A549 (cell line): ENCODE measurements at regions not wholly inside any gene's neighbourhood (a gene's known extent, or its start where the extent isn't known, plus 50 kb on each side); places are given as distances from the start of the nearest gene placed in this dataset.

ENCODE experiments used
- BHLHE40 ChIP-seq: IDR thresholded peaks from 2 replicates; pipeline ENCODE4 v1.6.1; 2012; ENCODE audit warnings: low read depth, low read length, inconsistent platforms
- CEBPB ChIP-seq, 2 experiments: fragments of >200 bp in 1 of 2; sonication (Bioruptor Twin) in 1 of 2; formaldehyde crosslinking in 1 of 2; IDR thresholded peaks; 2 replicates each; pipeline ENCODE4 v1.6.1; 2012 to 2016
- EP300 ChIP-seq, 2 experiments: fragments of >200 bp; sonication (Bioruptor Twin); formaldehyde crosslinking; IDR thresholded peaks; 2 replicates in 1 of 2; 3 replicates in 1 of 2; pipeline ENCODE4 v1.6.1; 2016 to 2017
- ESRRA ChIP-seq: fragments of 150-350 bp; IDR thresholded peaks from 2 replicates; pipeline ENCODE4 v1.6.1; 2014; ENCODE audit warnings: mild to moderate bottlenecking, low read length, borderline replicate concordance
- FOXS1 ChIP-seq: fragments of 250-450 bp; sonication (Bioruptor Pico); IDR thresholded peaks from 2 replicates; pipeline ENCODE4 v1.5.0; 2020; ENCODE audit warnings: mild to moderate bottlenecking, moderate library complexity
- HDAC2 ChIP-seq: fragments of 200-600 bp; sonication (generic); IDR thresholded peaks from 2 replicates; pipeline ENCODE4 v1.6.1; 2016
- HEYL ChIP-seq: fragments of 250-450 bp; sonication (Bioruptor Pico); IDR thresholded peaks from 2 replicates; pipeline ENCODE4 v1.8.0; 2021; ENCODE audit warnings: mild to moderate bottlenecking, moderate library complexity
- NR3C1 ChIP-seq: fragments of >200 bp; sonication (Bioruptor Twin); formaldehyde crosslinking; IDR thresholded peaks from 3 replicates; pipeline ENCODE4 v1.6.1; 2017
- POLR2A ChIP-seq: IDR thresholded peaks from 2 replicates; pipeline ENCODE4 v1.6.1; 2012; ENCODE audit warnings: mild to moderate bottlenecking, low read length
- RFX5 ChIP-seq: fragments of 450-650 bp; IDR thresholded peaks from 2 replicates; pipeline ENCODE4 v1.7.1; 2014; ENCODE audit warnings: antibody characterized with exemption, mild to moderate bottlenecking, moderate library complexity
- SMC3 ChIP-seq: fragments of >200 bp; sonication (Bioruptor Twin); formaldehyde crosslinking; IDR thresholded peaks from 3 replicates; pipeline ENCODE4 v1.6.1; 2018; ENCODE audit warnings: inconsistent platforms
- TF ChIP-seq, protein P1 (sequence below): fragments of >200 bp; sonication (Bioruptor Twin); formaldehyde crosslinking; IDR thresholded peaks from 3 replicates; pipeline ENCODE4 v1.5.1; 2016
- TF ChIP-seq, protein P2 (sequence below): fragments of 450-650 bp; IDR thresholded peaks from 2 replicates; pipeline ENCODE4 v1.6.1; 2014; ENCODE audit warnings: antibody characterized with exemption
- TF ChIP-seq, protein P3 (sequence below): fragments of 200-600 bp; sonication (generic); IDR thresholded peaks from 2 replicates; pipeline ENCODE4 v1.6.1; 2016; ENCODE audit warnings: antibody characterized with exemption, mild to moderate bottlenecking, moderate library complexity

DNA sequence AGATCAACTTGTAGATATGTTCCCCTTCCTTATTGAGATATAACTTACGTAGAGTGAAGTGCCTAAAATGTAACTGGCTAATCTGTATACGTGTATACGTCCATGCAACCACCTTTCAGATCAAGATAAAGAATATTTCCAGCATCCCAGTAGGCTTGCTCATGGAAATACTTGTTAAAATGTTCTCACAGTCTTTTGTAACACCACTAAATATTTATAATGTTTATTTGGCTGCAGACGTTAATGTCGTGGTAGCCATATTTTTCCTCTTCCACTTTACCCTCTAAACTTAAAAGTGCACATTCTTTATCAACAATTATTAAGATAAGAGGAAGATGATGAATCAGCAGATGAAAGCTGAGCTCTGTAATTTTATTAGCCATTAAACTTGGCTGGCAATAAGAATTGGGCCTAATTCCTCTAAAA is 447.4 kb downstream of the AEBP2 start:
- TF ChIP-seq POLR2A: no peak
- TF ChIP-seq EP300 (IDR thresholded peaks at IDR 0.05): no peak
- no peak for TF ChIP-seq ESRRA
- no peak for TF ChIP-seq CEBPB (IDR thresholded peaks at IDR 0.05)
- TF ChIP-seq, protein P1, sequence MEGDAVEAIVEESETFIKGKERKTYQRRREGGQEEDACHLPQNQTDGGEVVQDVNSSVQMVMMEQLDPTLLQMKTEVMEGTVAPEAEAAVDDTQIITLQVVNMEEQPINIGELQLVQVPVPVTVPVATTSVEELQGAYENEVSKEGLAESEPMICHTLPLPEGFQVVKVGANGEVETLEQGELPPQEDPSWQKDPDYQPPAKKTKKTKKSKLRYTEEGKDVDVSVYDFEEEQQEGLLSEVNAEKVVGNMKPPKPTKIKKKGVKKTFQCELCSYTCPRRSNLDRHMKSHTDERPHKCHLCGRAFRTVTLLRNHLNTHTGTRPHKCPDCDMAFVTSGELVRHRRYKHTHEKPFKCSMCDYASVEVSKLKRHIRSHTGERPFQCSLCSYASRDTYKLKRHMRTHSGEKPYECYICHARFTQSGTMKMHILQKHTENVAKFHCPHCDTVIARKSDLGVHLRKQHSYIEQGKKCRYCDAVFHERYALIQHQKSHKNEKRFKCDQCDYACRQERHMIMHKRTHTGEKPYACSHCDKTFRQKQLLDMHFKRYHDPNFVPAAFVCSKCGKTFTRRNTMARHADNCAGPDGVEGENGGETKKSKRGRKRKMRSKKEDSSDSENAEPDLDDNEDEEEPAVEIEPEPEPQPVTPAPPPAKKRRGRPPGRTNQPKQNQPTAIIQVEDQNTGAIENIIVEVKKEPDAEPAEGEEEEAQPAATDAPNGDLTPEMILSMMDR: no peak
- TF ChIP-seq, protein P2, sequence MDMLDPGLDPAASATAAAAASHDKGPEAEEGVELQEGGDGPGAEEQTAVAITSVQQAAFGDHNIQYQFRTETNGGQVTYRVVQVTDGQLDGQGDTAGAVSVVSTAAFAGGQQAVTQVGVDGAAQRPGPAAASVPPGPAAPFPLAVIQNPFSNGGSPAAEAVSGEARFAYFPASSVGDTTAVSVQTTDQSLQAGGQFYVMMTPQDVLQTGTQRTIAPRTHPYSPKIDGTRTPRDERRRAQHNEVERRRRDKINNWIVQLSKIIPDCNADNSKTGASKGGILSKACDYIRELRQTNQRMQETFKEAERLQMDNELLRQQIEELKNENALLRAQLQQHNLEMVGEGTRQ: no peak
- no peak for TF ChIP-seq SMC3
- no peak for TF ChIP-seq BHLHE40
- TF ChIP-seq HDAC2: no peak
- TF ChIP-seq RFX5: no peak
- TF ChIP-seq FOXS1 (CRISPR knock-in tag): no peak
- TF ChIP-seq HEYL (CRISPR knock-in tag): no peak
- no peak for TF ChIP-seq NR3C1
- TF ChIP-seq, protein P3, sequence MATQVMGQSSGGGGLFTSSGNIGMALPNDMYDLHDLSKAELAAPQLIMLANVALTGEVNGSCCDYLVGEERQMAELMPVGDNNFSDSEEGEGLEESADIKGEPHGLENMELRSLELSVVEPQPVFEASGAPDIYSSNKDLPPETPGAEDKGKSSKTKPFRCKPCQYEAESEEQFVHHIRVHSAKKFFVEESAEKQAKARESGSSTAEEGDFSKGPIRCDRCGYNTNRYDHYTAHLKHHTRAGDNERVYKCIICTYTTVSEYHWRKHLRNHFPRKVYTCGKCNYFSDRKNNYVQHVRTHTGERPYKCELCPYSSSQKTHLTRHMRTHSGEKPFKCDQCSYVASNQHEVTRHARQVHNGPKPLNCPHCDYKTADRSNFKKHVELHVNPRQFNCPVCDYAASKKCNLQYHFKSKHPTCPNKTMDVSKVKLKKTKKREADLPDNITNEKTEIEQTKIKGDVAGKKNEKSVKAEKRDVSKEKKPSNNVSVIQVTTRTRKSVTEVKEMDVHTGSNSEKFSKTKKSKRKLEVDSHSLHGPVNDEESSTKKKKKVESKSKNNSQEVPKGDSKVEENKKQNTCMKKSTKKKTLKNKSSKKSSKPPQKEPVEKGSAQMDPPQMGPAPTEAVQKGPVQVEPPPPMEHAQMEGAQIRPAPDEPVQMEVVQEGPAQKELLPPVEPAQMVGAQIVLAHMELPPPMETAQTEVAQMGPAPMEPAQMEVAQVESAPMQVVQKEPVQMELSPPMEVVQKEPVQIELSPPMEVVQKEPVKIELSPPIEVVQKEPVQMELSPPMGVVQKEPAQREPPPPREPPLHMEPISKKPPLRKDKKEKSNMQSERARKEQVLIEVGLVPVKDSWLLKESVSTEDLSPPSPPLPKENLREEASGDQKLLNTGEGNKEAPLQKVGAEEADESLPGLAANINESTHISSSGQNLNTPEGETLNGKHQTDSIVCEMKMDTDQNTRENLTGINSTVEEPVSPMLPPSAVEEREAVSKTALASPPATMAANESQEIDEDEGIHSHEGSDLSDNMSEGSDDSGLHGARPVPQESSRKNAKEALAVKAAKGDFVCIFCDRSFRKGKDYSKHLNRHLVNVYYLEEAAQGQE: no peak
